DOHH2 (cell line): ENCODE measurements at regions not wholly inside any gene's neighbourhood (a gene's known extent, or its start where the extent isn't known, plus 50 kb on each side); places are given as distances from the start of the nearest gene placed in this dataset.
"Not testable (repeated sequence)": the region's sequence is repeated elsewhere in the genome, so short reads cannot be mapped to it uniquely, and the experiment has no call there.

Experiments
- H3F3A ChIP-seq: fragments of 200-600 bp; sonication (generic), shearing (Covaris generic); 2 replicates; pipeline ENCODE4 v1.6.0; 2016; ENCODE audit warnings: antibody characterized with exemption, mild to moderate bottlenecking; ENCODE audit not compliant: control insufficient read depth, insufficient read depth
- H3K27ac ChIP-seq: fragments of 200-600 bp; sonication (generic); 2 replicates; pipeline ENCODE4 v1.5.1; 2014; ENCODE audit warnings: low read depth, mild to moderate bottlenecking, low read length, moderate library complexity
- H3K27me3 ChIP-seq: fragments of 200-600 bp; sonication (generic); 2 replicates; pipeline ENCODE4 v1.6.1; 2014; ENCODE audit warnings: mild to moderate bottlenecking, low read length, mixed read lengths; ENCODE audit not compliant: control insufficient read depth
- H3K36me3 ChIP-seq: fragments of 200-600 bp; sonication (generic); 2 replicates; pipeline ENCODE4 v1.6.1; 2014; ENCODE audit warnings: mild to moderate bottlenecking, low read length, moderate library complexity, mixed read lengths; ENCODE audit not compliant: control insufficient read depth
- H3K4me1 ChIP-seq: fragments of 200-600 bp; sonication (generic); 2 replicates; pipeline ENCODE4 v1.6.1; 2014; ENCODE audit warnings: mild to moderate bottlenecking, low read length, mixed read lengths; ENCODE audit not compliant: control insufficient read depth
- H3K4me2 ChIP-seq: fragments of 200-600 bp; sonication (generic); 2 replicates; pipeline ENCODE4 v1.6.0; 2014; ENCODE audit warnings: mild to moderate bottlenecking, low read length, moderate library complexity
- H3K4me3 ChIP-seq: fragments of 200-600 bp; sonication (generic); 2 replicates; pipeline ENCODE4 v1.5.1; 2014; ENCODE audit warnings: mild to moderate bottlenecking, low read length, mixed read lengths
- H3K79me2 ChIP-seq: fragments of 200-600 bp; sonication (generic); 2 replicates; pipeline ENCODE4 v1.6.1; 2014; ENCODE audit warnings: mild to moderate bottlenecking, low read length, mixed read lengths; ENCODE audit not compliant: control insufficient read depth
- H3K9me2 ChIP-seq: fragments of 200-600 bp; sonication (generic); replicated peaks from 2 replicates; pipeline ENCODE4 v1.6.1; 2014; ENCODE audit warnings: mild to moderate bottlenecking, low read length, mixed read lengths; ENCODE audit not compliant: control insufficient read depth
- H3K9me3 ChIP-seq: fragments of 200-600 bp; sonication (generic); 2 replicates; pipeline ENCODE4 v1.6.1; 2014; ENCODE audit warnings: antibody characterized with exemption, low read length, mixed read lengths; ENCODE audit not compliant: control insufficient read depth, insufficient read depth
- H4K20me1 ChIP-seq: fragments of 200-600 bp; sonication (generic); 2 replicates; pipeline ENCODE4 v1.6.0; 2014; ENCODE audit warnings: low read depth, mild to moderate bottlenecking, antibody characterized with exemption, low read length, moderate library complexity; ENCODE audit not compliant: control insufficient read depth, insufficient read depth
- EZH2phosphoT487 ChIP-seq: fragments of 200-600 bp; sonication (generic); IDR thresholded peaks from 2 replicates; pipeline ENCODE4 v1.6.1; 2017; ENCODE audit warnings: borderline replicate concordance, mild to moderate bottlenecking, antibody characterized with exemption, low read length, moderate library complexity, mixed read lengths
- TF ChIP-seq, protein P1 (sequence below): fragments of 200-600 bp; sonication (generic); IDR thresholded peaks from one replicate; pipeline ENCODE4 v1.5.1; 2014; ENCODE audit warnings: antibody characterized with exemption, mild to moderate bottlenecking, low read depth, low read length; ENCODE audit not compliant: poor library complexity, severe bottlenecking

GRCh38 chr7:121529003-121529402, 132.9 kb upstream of the FAM3C start:
- Histone ChIP-seq H3K9me2 (no peaks in the 10 kb centered on the region), H4K20me1 (no peaks in the 10 kb centered on the region), H3K79me2 (no peaks in the 10 kb centered on the region), H3F3A (no peaks in the 10 kb centered on the region), H3K27me3 (no peaks in the 10 kb centered on the region), H3K4me3 (no peak overlapping the region), H3K4me2 (no peak overlapping the region), H3K36me3 (no peaks in the 10 kb centered on the region), H3K4me1 (peaks cover 7% of the 10 kb centered on the region), H3K9me3 (no peaks in the 10 kb centered on the region), H3K27ac (no peak overlapping the region)
- TF ChIP-seq EZH2phosphoT487 = no peak
- TF ChIP-seq, protein P1, sequence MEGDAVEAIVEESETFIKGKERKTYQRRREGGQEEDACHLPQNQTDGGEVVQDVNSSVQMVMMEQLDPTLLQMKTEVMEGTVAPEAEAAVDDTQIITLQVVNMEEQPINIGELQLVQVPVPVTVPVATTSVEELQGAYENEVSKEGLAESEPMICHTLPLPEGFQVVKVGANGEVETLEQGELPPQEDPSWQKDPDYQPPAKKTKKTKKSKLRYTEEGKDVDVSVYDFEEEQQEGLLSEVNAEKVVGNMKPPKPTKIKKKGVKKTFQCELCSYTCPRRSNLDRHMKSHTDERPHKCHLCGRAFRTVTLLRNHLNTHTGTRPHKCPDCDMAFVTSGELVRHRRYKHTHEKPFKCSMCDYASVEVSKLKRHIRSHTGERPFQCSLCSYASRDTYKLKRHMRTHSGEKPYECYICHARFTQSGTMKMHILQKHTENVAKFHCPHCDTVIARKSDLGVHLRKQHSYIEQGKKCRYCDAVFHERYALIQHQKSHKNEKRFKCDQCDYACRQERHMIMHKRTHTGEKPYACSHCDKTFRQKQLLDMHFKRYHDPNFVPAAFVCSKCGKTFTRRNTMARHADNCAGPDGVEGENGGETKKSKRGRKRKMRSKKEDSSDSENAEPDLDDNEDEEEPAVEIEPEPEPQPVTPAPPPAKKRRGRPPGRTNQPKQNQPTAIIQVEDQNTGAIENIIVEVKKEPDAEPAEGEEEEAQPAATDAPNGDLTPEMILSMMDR = no peak

GRCh38 chr7:121526210-121526609, 130.1 kb upstream of the FAM3C start:
- H3K79me2 ChIP-seq, H3K9me2 ChIP-seq, H3K27ac ChIP-seq, H3K9me3 ChIP-seq, H3F3A ChIP-seq, H3K27me3 ChIP-seq, H3K4me3 ChIP-seq, H3K4me2 ChIP-seq, H3K36me3 ChIP-seq, H4K20me1 ChIP-seq, H3K4me1 ChIP-seq: not testable (repeated sequence)

DNA sequence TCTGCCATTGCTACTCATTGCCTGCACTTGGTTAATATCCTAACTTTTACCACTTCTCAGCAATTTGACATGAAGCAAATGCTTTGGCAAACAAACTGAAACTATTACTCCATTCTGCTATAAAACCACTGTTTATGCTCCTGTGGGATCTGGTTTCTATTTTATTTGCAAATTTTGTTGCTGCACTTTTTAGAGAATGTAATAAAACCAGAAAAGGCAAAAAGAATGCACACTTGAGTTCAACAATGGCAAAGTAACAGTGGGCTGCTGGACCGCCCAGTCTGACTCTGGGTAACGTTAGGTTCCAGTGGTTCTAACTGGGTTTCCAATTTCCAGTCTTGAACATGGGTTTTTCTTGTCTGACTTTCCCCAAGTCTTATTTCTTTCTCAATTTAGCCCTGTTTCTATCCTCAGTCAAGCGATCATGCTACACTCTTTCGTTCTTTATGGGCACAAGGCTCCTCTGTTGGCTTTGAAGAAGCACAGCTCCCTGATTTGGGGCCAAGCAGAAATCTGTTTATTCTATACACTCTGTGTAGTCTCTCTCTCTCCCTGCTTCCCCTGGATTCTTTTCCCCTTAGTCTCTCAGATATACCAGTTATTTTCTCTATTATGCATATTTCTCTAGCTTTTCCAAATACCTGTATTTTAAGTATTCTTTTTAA, 129.2 kb upstream of the FAM3C start:
- Histone ChIP-seq H3K4me3 (no peak overlapping the region), H3K9me3 (no peaks in the 10 kb centered on the region), H4K20me1 (no peaks in the 10 kb centered on the region), H3K79me2 (no peaks in the 10 kb centered on the region), H3K9me2 (no peaks in the 10 kb centered on the region), H3K27me3 (no peaks in the 10 kb centered on the region), H3K4me1 (peaks cover 2% of the 10 kb centered on the region), H3F3A (no peaks in the 10 kb centered on the region), H3K36me3 (no peaks in the 10 kb centered on the region), H3K4me2 (no peak overlapping the region), H3K27ac (no peak overlapping the region)
- TF ChIP-seq, protein P1 = no peak
- no peak for TF ChIP-seq EZH2phosphoT487

DNA sequence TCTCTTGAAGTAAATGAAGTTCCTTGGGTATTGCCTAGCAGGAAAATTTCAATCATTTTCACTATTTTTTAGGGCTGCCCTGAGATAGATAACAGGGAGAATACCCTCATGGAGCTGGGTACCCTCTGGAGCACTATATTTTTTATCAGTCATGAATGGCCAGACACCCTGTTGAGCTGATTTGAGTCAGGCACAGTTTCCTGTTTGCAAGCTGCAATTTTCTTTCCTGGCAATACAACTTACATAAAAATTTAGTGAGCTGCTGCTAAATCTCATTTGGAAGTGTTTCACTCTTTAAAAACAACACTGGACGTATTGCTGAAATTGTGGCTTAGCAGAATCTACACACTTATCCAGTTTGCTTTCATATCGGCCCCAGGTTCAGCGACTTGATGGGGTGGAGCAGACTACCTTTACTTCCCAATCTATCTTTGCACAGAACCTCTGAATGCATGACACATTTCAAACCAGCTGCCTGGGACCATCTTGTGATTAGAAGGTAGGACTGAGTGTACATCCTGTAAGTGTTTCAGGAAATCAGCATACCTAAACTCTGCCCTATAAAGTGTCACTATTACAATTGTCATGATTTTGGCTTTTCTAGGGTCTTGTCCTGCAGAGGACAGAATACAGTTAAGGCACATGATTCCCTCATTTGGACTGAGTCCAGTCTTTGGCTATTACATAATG, 125.7 kb upstream of the FAM3C start:
- Histone ChIP-seq H3K9me2 (no peaks in the 10 kb centered on the region), H3F3A (no peaks in the 10 kb centered on the region), H3K36me3 (no peaks in the 10 kb centered on the region), H3K9me3 (no peaks in the 10 kb centered on the region), H3K4me3 (no peak overlapping the region), H3K4me2 (no peak overlapping the region), H3K79me2 (no peaks in the 10 kb centered on the region), H3K27me3 (no peaks in the 10 kb centered on the region), H4K20me1 (no peaks in the 10 kb centered on the region), H3K27ac (no peak overlapping the region), H3K4me1 (no peaks in the 10 kb centered on the region)
- no peak for TF ChIP-seq EZH2phosphoT487
- TF ChIP-seq, protein P1 = no peak
